ENCODE measurements at regions not wholly inside any gene's neighbourhood (a gene's known extent, or its start where the extent isn't known, plus 50 kb on each side); places are given as distances from the start of the nearest gene placed in this dataset.

- Histone ChIP-seq H4K5ac (ENCODE audit: insufficient read length, low read depth, low read length) (no peak overlapping the region), H3K27me3 (replicated peaks in 1 of 4; ENCODE audit: control insufficient read depth in 3 of 4, extremely low read depth in 1 of 4, insufficient read depth in 3 of 4, low read length in 3 of 4) (no peaks in the 10 kb centered on the region), H4K8ac (ENCODE audit: extremely low read depth, insufficient read depth, low read length) (no peak overlapping the region), H2AFZ (ENCODE audit: low read length) (no peak overlapping the region), H4K91ac (replicated peaks; ENCODE audit: insufficient read length, low read length) (no peak overlapping the region), H2BK15ac (ENCODE audit: low read length) (no peak overlapping the region), H2BK120ac (replicated peaks; ENCODE audit: low read depth, low read length) (no peak overlapping the region), H3K36me3 (ENCODE audit: control insufficient read depth in 2 of 4, insufficient read depth in 4 of 4, low read length in 3 of 4) (no peaks in the 10 kb centered on the region), H2BK5ac (ENCODE audit: low read depth, low read length) (no peak overlapping the region), H3K79me1 (ENCODE audit: low read depth, low read length) (no peaks in the 10 kb centered on the region), H3K79me2 (ENCODE audit: control insufficient read depth in 1 of 2, insufficient read depth in 2 of 2, low read length in 2 of 2) (no peaks in the 10 kb centered on the region), H3K56ac (replicated peaks; ENCODE audit: insufficient read length, low read depth, low read length) (no peak overlapping the region), H2BK20ac (ENCODE audit: low read length) (no peak overlapping the region), H3K23ac (ENCODE audit: insufficient read length) (no peak overlapping the region), H3K4ac (replicated peaks; ENCODE audit: insufficient read length, low read depth, low read length) (no peak overlapping the region), H2BK12ac (ENCODE audit: low read depth, low read length) (no peak overlapping the region), H4K20me1 (replicated peaks in 1 of 2; ENCODE audit: control insufficient read depth in 1 of 2, insufficient read depth in 2 of 2, low read length in 2 of 2) (no peaks in the 10 kb centered on the region), H2AK5ac (ENCODE audit: low read depth, low read length) (no peak overlapping the region), H3K18ac (ENCODE audit: extremely low read depth, low read length) (no peak overlapping the region), H3K23me2 (ENCODE audit: low read depth, low read length) (no peaks in the 10 kb centered on the region), H3K4me2 (ENCODE audit: insufficient read depth in 1 of 2, low read depth in 2 of 2, low read length in 2 of 2) (no peak overlapping the region), H3K9ac (replicated peaks in 1 of 4; ENCODE audit: extremely low read depth in 1 of 4, low read depth in 3 of 4, low read length in 3 of 4) (no peak overlapping the region), H3K9me3 (ENCODE audit: insufficient read depth in 2 of 2, low read depth in 1 of 2, low read length in 1 of 2) (no peaks in the 10 kb centered on the region), H3K27ac (ENCODE audit: low read depth, low read length) (no peak overlapping the region), H3K14ac (ENCODE audit: insufficient read length) (no peak overlapping the region), H3K4me1 (replicated peaks in 1 of 4; ENCODE audit: control insufficient read depth in 3 of 4, insufficient read depth in 4 of 4, low read length in 3 of 4) (no peaks in the 10 kb centered on the region), H3K4me3 (ENCODE audit: extremely low read depth in 1 of 4, insufficient read depth in 2 of 4, low read depth in 3 of 4, low read length in 4 of 4) (no peak overlapping the region)
- no peak for TF ChIP-seq NANOG (IDR thresholded peaks at IDR 0.05; ENCODE audit: insufficient read depth, low read depth, low read length, poor library complexity, severe bottlenecking)
- TF ChIP-seq SP1 (IDR thresholded peaks at IDR 0.05; ENCODE audit: low read depth, low read length): no peak
- no peak for TF ChIP-seq JUND (IDR thresholded peaks at IDR 0.05; ENCODE audit: low read length)
- TF ChIP-seq MAX (IDR thresholded peaks at IDR 0.05): no peak
- TF ChIP-seq CREB1 (IDR thresholded peaks at IDR 0.05): no peak
- no peak for TF ChIP-seq SP4 (IDR thresholded peaks at IDR 0.05; ENCODE audit: low read length)
- no peak for TF ChIP-seq NRF1 (IDR thresholded peaks at IDR 0.05; ENCODE audit: low read depth, low read length)
- WGBS, 2 experiments (ENCODE audit: extremely low coverage in 1 of 2, insufficient coverage in 1 of 2, insufficient read length in 1 of 2, insufficient replicate concordance in 2 of 2, low coverage in 1 of 2, low lambda C conversion rate in 2 of 2, missing lambda C conversion rate in 1 of 2): 86% methylated on average over 2 of the region's 2 CpGs; no CpG with 5 or more reads in 1 of the 2 experiments
- ChIA-PET CTCF (ENCODE audit: partially characterized antibody) (interaction anchor here (1.1 kb wide), 1 partner anchor 58 kb away, joined by 3 read pairs; no protein-coding TSS in a partner anchor), POLR2A (ENCODE audit: partially characterized antibody) (no interaction called here)
- DNase-seq (ENCODE audit: low read depth in 1 of 2, low spot score in 2 of 2): no peak
- no peak for FAIRE-seq
These were observed 225.1 kb upstream of the ADGRB3 start for GRCh38 chr6:68410021-68410420.

Measured in H1 (cell line).